CD4-positive, alpha-beta T cell (primary cell): ENCODE measurements at regions not wholly inside any gene's neighbourhood (a gene's known extent, or its start where the extent isn't known, plus 50 kb on each side); places are given as distances from the start of the nearest gene placed in this dataset.

Experiments used
- ATAC-seq: fragments of 200-7000 bp; cut with Tn5 transposase; one replicate; pipeline ENCODE4 v1.10.0; 2022; ENCODE audit warnings: mild to moderate bottlenecking; ENCODE audit not compliant: poor library complexity
- CTCF ChIA-PET: fragments of 350-600 bp; sonication (Branson Sonifier 250); formaldehyde crosslinking; loops from one replicate; lab custom pipeline; 2021; ENCODE audit warnings: antibody characterized with exemption, inconsistent platforms; lab: Charles Lee
- POLR2A ChIA-PET: fragments of 350-600 bp; sonication (Branson Sonifier 250); formaldehyde crosslinking; loops from one replicate; lab custom pipeline; 2021; ENCODE audit warnings: antibody characterized with exemption, inconsistent platforms; lab: Charles Lee
- DNase-seq, 14 experiments: peaks; one replicate each; pipeline ENCODE4 v3.0.0-alpha.2; 2013 to 2020; ENCODE audit warnings: mixed read lengths in 2 of 14
- H3K27ac ChIP-seq, 2 donors: one replicate each; pipeline versions ENCODE4 v1.5.1 to v1.7.0; 2013; ENCODE audit warnings: low read length in 2 of 2, low read depth in 1 of 2, mild to moderate bottlenecking in 1 of 2
- H3K27me3 ChIP-seq, 2 experiments: 1 replicate in 1 of 2; 2 replicates in 1 of 2; pipeline versions ENCODE4 v1.6.1 to v1.7.0; 2013; ENCODE audit warnings: low read length in 2 of 2, control low read depth in 1 of 2, mild to moderate bottlenecking in 1 of 2, moderate library complexity in 1 of 2; ENCODE audit not compliant: insufficient read depth in 2 of 2, control insufficient read depth in 1 of 2
- H3K36me3 ChIP-seq: one replicate; pipeline ENCODE4 v1.6.1; 2013; ENCODE audit warnings: low read length, control low read depth; ENCODE audit not compliant: insufficient read depth
- H3K4me1 ChIP-seq: one replicate; pipeline ENCODE4 v1.6.1; 2013; ENCODE audit warnings: low read length, control low read depth; ENCODE audit not compliant: insufficient read depth
- H3K4me3 ChIP-seq: one replicate; pipeline ENCODE4 v1.5.1; 2013; ENCODE audit warnings: mild to moderate bottlenecking, low read length, moderate library complexity
- H3K9me3 ChIP-seq, 2 experiments: 1 replicate in 1 of 2; 2 replicates in 1 of 2; pipeline versions ENCODE4 v1.6.1 to v1.7.0; 2013; ENCODE audit warnings: low read length in 2 of 2, mild to moderate bottlenecking in 2 of 2, control low read depth in 1 of 2, moderate library complexity in 1 of 2; ENCODE audit not compliant: control insufficient read depth in 1 of 2, insufficient read depth in 1 of 2
- H3K27ac Mint-ChIP-seq: one replicate; pipeline ENCODE4 v1.8.0; 2020; ENCODE audit warnings: mixed read lengths
- H3K27me3 Mint-ChIP-seq: one replicate; pipeline ENCODE4 v1.8.0; 2021; ENCODE audit warnings: mixed read lengths
- H3K36me3 Mint-ChIP-seq: one replicate; pipeline ENCODE4 v1.8.0; 2021; ENCODE audit warnings: low read depth, mixed read lengths
- H3K4me1 Mint-ChIP-seq: one replicate; pipeline ENCODE4 v1.8.0; 2021; ENCODE audit warnings: low read depth, mixed read lengths
- H3K4me3 Mint-ChIP-seq: one replicate; pipeline ENCODE4 v1.8.0; 2020; ENCODE audit warnings: mild to moderate bottlenecking, mixed read lengths
- H3K9me3 Mint-ChIP-seq: one replicate; pipeline ENCODE4 v1.8.0; 2020; ENCODE audit warnings: mixed read lengths
- intact Hi-C, 2 experiments: fragments of 100-400 bp; cut with DNase I in 1 of 2; cut with micrococcal nuclease in 1 of 2; formaldehyde crosslinking; loops; one replicate each; pipeline versions ENCODE4 v1.15.1 to v1.9.0; 2023 to 2025; cut with DNase I, micrococcal nuclease
- TF ChIP-seq, protein P1 (sequence below): fragments of 200-600 bp; IDR thresholded peaks from one replicate; pipeline ENCODE4 v1.8.0; 2022; ENCODE audit warnings: antibody characterized with exemption, mild to moderate bottlenecking

DNA sequence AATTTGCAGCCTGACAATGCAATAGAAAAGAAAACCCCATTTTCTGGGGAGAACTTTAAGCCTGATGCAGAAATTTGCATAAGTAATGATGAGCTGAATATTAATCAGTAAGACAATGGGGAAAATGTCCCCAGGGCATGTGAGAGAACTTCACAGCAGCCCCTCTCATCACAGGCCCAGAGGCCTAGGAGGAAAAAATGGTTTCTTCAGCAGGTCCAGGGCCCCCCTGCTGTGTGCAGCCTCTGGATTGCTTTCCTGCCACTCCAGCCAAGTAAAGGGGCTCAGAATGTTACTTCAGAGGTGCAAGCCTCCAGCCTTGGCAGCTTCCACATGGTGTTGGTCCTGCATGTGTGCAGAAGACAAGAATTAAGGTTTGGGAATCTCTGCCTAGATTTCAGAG, 900.3 kb upstream of the ROBO1 start:
- intact Hi-C loops: no loop called here
- CTCF ChIA-PET: no interaction called here
- POLR2A ChIA-PET: no interaction called here

DNA sequence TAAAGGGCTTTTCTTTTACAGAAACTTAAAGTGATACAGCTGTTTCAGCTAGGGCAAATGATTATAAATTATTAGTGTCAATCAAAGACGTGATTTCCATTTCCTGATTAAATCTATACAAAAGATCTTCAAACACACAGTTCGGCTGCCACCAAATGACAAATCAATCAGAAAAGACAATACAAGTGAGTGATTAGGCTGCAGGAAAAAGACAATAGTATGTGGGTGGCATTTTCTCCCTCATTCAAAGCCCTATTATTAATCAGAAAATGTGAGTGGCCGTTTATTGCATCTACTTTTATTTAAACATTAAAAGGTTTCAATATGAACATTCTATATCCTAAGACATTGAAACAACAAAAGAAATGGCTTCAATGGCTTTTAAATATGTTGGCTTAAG, 895.6 kb upstream of the ROBO1 start:
- POLR2A ChIA-PET: no interaction called here
- Histone ChIP-seq H3K9me3 (peaks cover 0 to 11% of the 10 kb centered on the region in 2 experiments), H3K27me3 (no peaks in the 10 kb centered on the region), H3K4me3 (no peak overlapping the region), H3K4me1 (no peaks in the 10 kb centered on the region), H3K36me3 (no peaks in the 10 kb centered on the region), H3K27ac (no peak overlapping the region)
- no peaks in the 10 kb centered on the region for H3K27me3 Mint-ChIP-seq
- TF ChIP-seq, protein P1, sequence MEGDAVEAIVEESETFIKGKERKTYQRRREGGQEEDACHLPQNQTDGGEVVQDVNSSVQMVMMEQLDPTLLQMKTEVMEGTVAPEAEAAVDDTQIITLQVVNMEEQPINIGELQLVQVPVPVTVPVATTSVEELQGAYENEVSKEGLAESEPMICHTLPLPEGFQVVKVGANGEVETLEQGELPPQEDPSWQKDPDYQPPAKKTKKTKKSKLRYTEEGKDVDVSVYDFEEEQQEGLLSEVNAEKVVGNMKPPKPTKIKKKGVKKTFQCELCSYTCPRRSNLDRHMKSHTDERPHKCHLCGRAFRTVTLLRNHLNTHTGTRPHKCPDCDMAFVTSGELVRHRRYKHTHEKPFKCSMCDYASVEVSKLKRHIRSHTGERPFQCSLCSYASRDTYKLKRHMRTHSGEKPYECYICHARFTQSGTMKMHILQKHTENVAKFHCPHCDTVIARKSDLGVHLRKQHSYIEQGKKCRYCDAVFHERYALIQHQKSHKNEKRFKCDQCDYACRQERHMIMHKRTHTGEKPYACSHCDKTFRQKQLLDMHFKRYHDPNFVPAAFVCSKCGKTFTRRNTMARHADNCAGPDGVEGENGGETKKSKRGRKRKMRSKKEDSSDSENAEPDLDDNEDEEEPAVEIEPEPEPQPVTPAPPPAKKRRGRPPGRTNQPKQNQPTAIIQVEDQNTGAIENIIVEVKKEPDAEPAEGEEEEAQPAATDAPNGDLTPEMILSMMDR: no peak
- intact Hi-C loops: no loop called here
- no peaks in the 10 kb centered on the region for H3K4me1 Mint-ChIP-seq
- no peak overlapping the region for H3K4me3 Mint-ChIP-seq
- CTCF ChIA-PET: no interaction called here
- H3K27ac Mint-ChIP-seq: no peak overlapping the region
- ATAC-seq (no peak), DNase-seq (no peak)
- no peaks in the 10 kb centered on the region for H3K36me3 Mint-ChIP-seq
- peaks cover 16% of the 10 kb centered on the region for H3K9me3 Mint-ChIP-seq

More for the DNA sequence above, 900.3 kb upstream of the ROBO1 start:
- Histone ChIP-seq H3K36me3 (no peaks in the 10 kb centered on the region), H3K27me3 (no peaks in the 10 kb centered on the region), H3K4me1 (no peaks in the 10 kb centered on the region), H3K9me3 (peaks cover 0 to 8% of the 10 kb centered on the region in 2 experiments), H3K4me3 (no peak overlapping the region), H3K27ac (no peak overlapping the region)
- Mint-ChIP-seq H3K4me3 (no peak overlapping the region), H3K27ac (no peak overlapping the region), H3K9me3 (peaks cover 3% of the 10 kb centered on the region), H3K27me3 (no peaks in the 10 kb centered on the region), H3K4me1 (no peaks in the 10 kb centered on the region), H3K36me3 (no peaks in the 10 kb centered on the region)
- DNase-seq: no peak
- no peak for ATAC-seq
- TF ChIP-seq, protein P1: no peak

DNA sequence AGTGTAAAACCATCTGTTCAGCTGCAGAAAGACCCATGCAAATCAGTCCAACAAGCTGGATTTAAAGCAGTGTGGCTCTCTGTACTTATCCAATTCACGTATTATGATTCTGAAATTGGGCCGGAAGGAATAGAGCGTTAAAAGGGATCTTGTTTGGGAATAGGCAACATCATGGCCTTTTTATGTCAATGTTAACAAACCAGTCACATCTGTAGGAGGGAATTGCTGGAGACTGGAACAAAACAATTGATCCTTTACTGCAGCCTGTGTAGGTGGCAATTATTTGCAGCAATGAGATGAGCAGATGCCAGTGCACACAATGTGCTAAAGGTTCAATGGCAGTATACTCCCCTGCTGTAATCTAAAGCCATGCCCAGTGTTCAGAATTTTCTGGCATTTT, 887.4 kb upstream of the ROBO1 start:
- POLR2A ChIA-PET: no interaction called here
- no peak overlapping the region for H3K27ac Mint-ChIP-seq
- intact Hi-C loops: no loop called here

More for the DNA sequence above, 887.4 kb upstream of the ROBO1 start:
- H3K27ac ChIP-seq: no peak overlapping the region
- no peak for DNase-seq
- Mint-ChIP-seq H3K4me3 (no peak overlapping the region), H3K36me3 (no peaks in the 10 kb centered on the region), H3K9me3 (peaks cover 21% of the 10 kb centered on the region), H3K4me1 (no peaks in the 10 kb centered on the region), H3K27me3 (no peaks in the 10 kb centered on the region)
- CTCF ChIA-PET: no interaction called here
- no peaks in the 10 kb centered on the region for H3K27me3 ChIP-seq
- peaks cover 0 to 15% of the 10 kb centered on the region in 2 experiments for H3K9me3 ChIP-seq
- ATAC-seq: no peak
- no peaks in the 10 kb centered on the region for H3K4me1 ChIP-seq
- H3K4me3 ChIP-seq: no peak overlapping the region
- TF ChIP-seq, protein P1: no peak
- no peaks in the 10 kb centered on the region for H3K36me3 ChIP-seq
